Jurkat, Clone E6-1 (cell line): ENCODE measurements at regions not wholly inside any gene's neighbourhood (a gene's known extent, or its start where the extent isn't known, plus 50 kb on each side); places are given as distances from the start of the nearest gene placed in this dataset.

ENCODE experiments used
- DNase-seq: peaks from one replicate; pipeline ENCODE4 v3.0.0-alpha.2; 2011; ENCODE audit warnings: low read depth, low spot score
- H3K4me3 ChIP-seq: 2 replicates; pipeline ENCODE4 v1.5.1; 2011; ENCODE audit warnings: mild to moderate bottlenecking, low read length, control low read depth, moderate library complexity

GRCh38 chr3:99471353-99472323, 166.8 kb upstream of the COL8A1 start:
- no peak for DNase-seq

GRCh38 chr3:99470841-99471240, 167.6 kb upstream of the COL8A1 start:
- no peak overlapping the region for H3K4me3 ChIP-seq
- DNase-seq: no peak

More at GRCh38 chr3:99471353-99472323, 166.8 kb upstream of the COL8A1 start:
- no peak overlapping the region for H3K4me3 ChIP-seq

GRCh38 chr3:99468918-99469317, 169.5 kb upstream of the COL8A1 start:
- no peak overlapping the region for H3K4me3 ChIP-seq
- DNase-seq: no peak

GRCh38 chr3:99467420-99467819, 171.0 kb upstream of the COL8A1 start:
- no peak overlapping the region for H3K4me3 ChIP-seq
- no peak for DNase-seq

- H3K4me3 ChIP-seq: no peak overlapping the region
Observed at GRCh38 chr3:99466331-99466730, 172.1 kb upstream of the COL8A1 start.

GRCh38 chr3:99458013-99458412, 180.4 kb upstream of the COL8A1 start:
- no peak for DNase-seq
- no peak overlapping the region for H3K4me3 ChIP-seq

More at GRCh38 chr3:99466331-99466730, 172.1 kb upstream of the COL8A1 start:
- DNase-seq: no peak

- H3K4me3 ChIP-seq: no peak overlapping the region
- DNase-seq: no peak
Observed at GRCh38 chr3:99442599-99442998, 195.8 kb upstream of the COL8A1 start.

- no peak overlapping the region for H3K4me3 ChIP-seq
- no peak for DNase-seq
Observed at GRCh38 chr3:99439892-99440291, 198.5 kb upstream of the COL8A1 start.

- DNase-seq: no peak
- no peak overlapping the region for H3K4me3 ChIP-seq
Observed at GRCh38 chr3:99434190-99434589, 204.2 kb upstream of the COL8A1 start.

- DNase-seq: no peak
- no peak overlapping the region for H3K4me3 ChIP-seq
Observed at GRCh38 chr3:99430348-99431134, 207.9 kb upstream of the COL8A1 start.

- no peak overlapping the region for H3K4me3 ChIP-seq
- no peak for DNase-seq
Observed at GRCh38 chr3:99429502-99429901, 208.9 kb upstream of the COL8A1 start.

GRCh38 chr3:99425930-99426329, 212.5 kb upstream of the COL8A1 start:
- no peak overlapping the region for H3K4me3 ChIP-seq
- no peak for DNase-seq

- no peak overlapping the region for H3K4me3 ChIP-seq
- DNase-seq: no peak
Observed at GRCh38 chr3:99419116-99419515, 219.3 kb upstream of the COL8A1 start.

GRCh38 chr3:99418709-99419108, 219.7 kb upstream of the COL8A1 start:
- DNase-seq: no peak
- no peak overlapping the region for H3K4me3 ChIP-seq

GRCh38 chr3:99418209-99418635, 220.2 kb upstream of the COL8A1 start:
- H3K4me3 ChIP-seq: no peak overlapping the region
- no peak for DNase-seq

GRCh38 chr3:99413504-99413903, 224.9 kb upstream of the COL8A1 start:
- no peak overlapping the region for H3K4me3 ChIP-seq
- DNase-seq: no peak

GRCh38 chr3:99410789-99411311, 227.5 kb upstream of the COL8A1 start:
- no peak overlapping the region for H3K4me3 ChIP-seq
- DNase-seq: no peak

- H3K4me3 ChIP-seq: no peak overlapping the region
- no peak for DNase-seq
Observed at GRCh38 chr3:99409961-99410360, 228.4 kb upstream of the COL8A1 start.

GRCh38 chr3:99407257-99407656, 231.1 kb upstream of the COL8A1 start:
- no peak overlapping the region for H3K4me3 ChIP-seq
- DNase-seq: peak; percentile 33

GRCh38 chr3:99402755-99403154, 235.6 kb upstream of the COL8A1 start:
- DNase-seq: no peak
- no peak overlapping the region for H3K4me3 ChIP-seq
